ENCODE measurements at regions not wholly inside any gene's neighbourhood (a gene's known extent, or its start where the extent isn't known, plus 50 kb on each side); places are given as distances from the start of the nearest gene placed in this dataset.

- H3K4me2 ChIP-seq (ENCODE audit: low read length): no peak overlapping the region
- H3K27ac ChIP-seq: no peak overlapping the region
- TF ChIP-seq CTCF (IDR thresholded peaks at IDR 0.05): no peak
- H3K9me3 ChIP-seq (ENCODE audit: control insufficient read depth, low read length): no peaks in the 10 kb centered on the region
- H3K36me3 ChIP-seq (ENCODE audit: control insufficient read depth, insufficient read depth, low read length): no peaks in the 10 kb centered on the region
- no peak overlapping the region for H3K9ac ChIP-seq
- no peak overlapping the region for H3K4me3 ChIP-seq (ENCODE audit: low read depth, low read length)
- H2AFZ ChIP-seq: no peak overlapping the region
- H3K4me1 ChIP-seq: no peaks in the 10 kb centered on the region
- no peaks in the 10 kb centered on the region for H3K79me2 ChIP-seq
- no peaks in the 10 kb centered on the region for H3K27me3 ChIP-seq (ENCODE audit: control insufficient read depth, insufficient read depth, low read length)
These were observed 56.9 kb upstream of the GGTA1 start for GRCh38 chr9:121556580-121556979.

- H3K27ac ChIP-seq: peak overlapping the region; percentile 47
- H2AFZ ChIP-seq: no peak overlapping the region
- H3K4me3 ChIP-seq (ENCODE audit: low read depth, low read length): no peak overlapping the region
- no peaks in the 10 kb centered on the region for H3K79me2 ChIP-seq
- no peak overlapping the region for H3K4me2 ChIP-seq (ENCODE audit: low read length)
- H3K9me3 ChIP-seq (ENCODE audit: control insufficient read depth, low read length): no peaks in the 10 kb centered on the region
- H3K36me3 ChIP-seq (ENCODE audit: control insufficient read depth, insufficient read depth, low read length): no peaks in the 10 kb centered on the region
- TF ChIP-seq CTCF (IDR thresholded peaks at IDR 0.05): no peak
- H3K9ac ChIP-seq: no peak overlapping the region
- no peaks in the 10 kb centered on the region for H3K4me1 ChIP-seq
- H3K27me3 ChIP-seq (ENCODE audit: control insufficient read depth, insufficient read depth, low read length): no peaks in the 10 kb centered on the region
These were observed 58.2 kb upstream of the GGTA1 start for GRCh38 chr9:121557581-121558447.

- Histone ChIP-seq H3K9me3 (ENCODE audit: control insufficient read depth, low read length) (no peaks in the 10 kb centered on the region), H3K4me2 (ENCODE audit: low read length) (no peak overlapping the region), H3K27ac (peak overlapping the region; percentile 47), H3K4me1 (no peaks in the 10 kb centered on the region), H2AFZ (no peak overlapping the region), H3K79me2 (no peaks in the 10 kb centered on the region), H3K36me3 (ENCODE audit: control insufficient read depth, insufficient read depth, low read length) (no peaks in the 10 kb centered on the region), H3K9ac (no peak overlapping the region), H3K27me3 (ENCODE audit: control insufficient read depth, insufficient read depth, low read length) (no peaks in the 10 kb centered on the region), H3K4me3 (ENCODE audit: low read depth, low read length) (no peak overlapping the region)
- TF ChIP-seq CTCF (IDR thresholded peaks at IDR 0.05): no peak
These were observed 58.8 kb upstream of the GGTA1 start for GRCh38 chr9:121558473-121558872.

DNA sequence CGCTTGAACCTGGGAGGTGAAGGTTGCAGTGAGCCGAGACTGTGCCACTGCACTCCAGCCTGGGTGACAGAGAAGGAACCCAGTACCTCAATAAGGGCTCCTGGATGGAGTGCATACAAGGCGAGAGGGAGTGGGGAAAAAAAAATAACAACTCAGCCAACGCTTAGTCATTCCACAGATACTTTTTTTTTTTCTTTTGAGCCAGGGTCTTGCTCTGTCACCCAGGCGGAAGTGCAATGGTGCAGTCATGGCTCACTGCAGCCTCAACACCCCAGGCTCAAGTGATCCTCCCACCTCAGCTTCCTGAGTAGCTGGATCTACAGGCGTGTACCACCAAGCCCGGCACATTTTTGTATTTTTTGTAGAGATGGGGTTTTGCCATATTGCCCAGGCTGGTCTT lies 59.5 kb upstream of the GGTA1 start:
- H3K27me3 ChIP-seq (ENCODE audit: control insufficient read depth, insufficient read depth, low read length): no peaks in the 10 kb centered on the region
- no peaks in the 10 kb centered on the region for H3K36me3 ChIP-seq (ENCODE audit: control insufficient read depth, insufficient read depth, low read length)
- TF ChIP-seq CTCF (IDR thresholded peaks at IDR 0.05): no peak
- H3K79me2 ChIP-seq: no peaks in the 10 kb centered on the region
- no peaks in the 10 kb centered on the region for H3K4me1 ChIP-seq
- no peak overlapping the region for H2AFZ ChIP-seq
- no peak overlapping the region for H3K4me2 ChIP-seq (ENCODE audit: low read length)
- no peak overlapping the region for H3K4me3 ChIP-seq (ENCODE audit: low read depth, low read length)
- H3K27ac ChIP-seq: no peak overlapping the region
- H3K9me3 ChIP-seq (ENCODE audit: control insufficient read depth, low read length): no peaks in the 10 kb centered on the region
- H3K9ac ChIP-seq: no peak overlapping the region

GRCh38 chr9:121560921-121561320 lies 61.3 kb upstream of the GGTA1 start:
- TF ChIP-seq CTCF (IDR thresholded peaks at IDR 0.05): no peak
- no peak overlapping the region for H3K9ac ChIP-seq
- H3K4me2 ChIP-seq (ENCODE audit: low read length): no peak overlapping the region
- no peak overlapping the region for H3K27ac ChIP-seq
- no peak overlapping the region for H3K4me3 ChIP-seq (ENCODE audit: low read depth, low read length)
- H2AFZ ChIP-seq: no peak overlapping the region
- no peaks in the 10 kb centered on the region for H3K4me1 ChIP-seq
- H3K36me3 ChIP-seq (ENCODE audit: control insufficient read depth, insufficient read depth, low read length): no peaks in the 10 kb centered on the region
- no peaks in the 10 kb centered on the region for H3K9me3 ChIP-seq (ENCODE audit: control insufficient read depth, low read length)
- H3K79me2 ChIP-seq: no peaks in the 10 kb centered on the region
- H3K27me3 ChIP-seq (ENCODE audit: control insufficient read depth, insufficient read depth, low read length): no peaks in the 10 kb centered on the region

Data from parathyroid adenoma (tissue), 2 donors.